DLD1 (cell line): ENCODE measurements at regions not wholly inside any gene's neighbourhood (a gene's known extent, or its start where the extent isn't known, plus 50 kb on each side); places are given as distances from the start of the nearest gene placed in this dataset.

Experiments
- in situ Hi-C: cut with HindIII; loops from 2 replicates; pipeline ENCODE4 v1.10.0; 2017; ENCODE audit warnings: low sequenced_read_pairs

DNA sequence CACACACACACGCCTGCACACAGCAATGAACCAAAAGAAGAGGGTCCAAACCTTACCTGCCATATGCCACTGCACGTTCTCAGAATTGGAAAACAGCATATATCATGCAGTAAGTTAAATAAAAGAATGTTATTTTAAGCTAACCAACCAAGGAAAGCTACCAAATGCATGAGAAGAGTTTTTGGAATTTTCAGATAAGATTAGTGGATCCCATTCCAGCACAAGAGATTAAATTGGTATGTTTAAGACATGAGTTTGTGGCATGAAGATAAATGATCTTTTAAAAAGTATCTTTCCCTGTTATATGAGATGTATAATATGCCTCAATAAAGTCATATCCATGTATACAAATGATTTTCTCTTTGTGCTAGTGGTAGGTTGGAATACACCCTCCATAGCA lies 811.4 kb downstream of the NR2F2 start:
- in situ Hi-C loops = no loop called here

DNA sequence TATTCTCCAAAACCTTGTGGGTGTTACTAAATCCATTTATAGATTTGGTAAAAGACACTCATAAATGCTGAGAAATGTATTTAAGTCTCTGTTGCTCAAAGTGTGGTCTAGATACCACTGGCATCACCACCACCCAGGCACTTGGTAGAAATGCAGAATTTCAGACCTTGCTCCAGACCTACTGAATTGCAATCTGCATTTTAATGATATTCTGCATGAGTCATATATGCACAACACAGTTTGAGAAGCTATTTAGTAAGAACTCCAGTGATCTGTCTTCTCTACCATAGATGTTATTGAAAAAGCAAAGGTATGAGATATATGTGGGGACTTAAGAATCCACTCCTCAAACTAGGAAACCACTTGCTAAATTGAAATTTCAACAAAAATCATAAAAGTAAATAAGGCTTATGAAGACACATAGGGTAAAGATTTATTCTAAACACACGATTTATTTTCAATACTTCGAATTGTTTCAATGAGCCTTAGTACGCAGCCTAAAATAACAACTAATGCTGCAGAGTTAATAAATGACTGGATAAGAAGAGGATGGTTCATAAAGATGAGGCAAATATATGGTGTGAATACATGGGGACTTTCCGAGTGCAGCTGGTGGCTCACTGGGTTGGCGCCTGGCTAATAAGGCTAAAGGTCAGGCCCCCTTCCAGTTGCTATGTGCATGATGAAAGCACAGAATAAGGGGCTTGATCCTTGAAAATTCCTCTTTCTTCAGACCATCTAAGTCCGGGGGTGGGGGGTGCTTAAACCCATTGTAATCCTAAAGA lies 813.3 kb downstream of the NR2F2 start:
- in situ Hi-C loops = no loop called here

DNA sequence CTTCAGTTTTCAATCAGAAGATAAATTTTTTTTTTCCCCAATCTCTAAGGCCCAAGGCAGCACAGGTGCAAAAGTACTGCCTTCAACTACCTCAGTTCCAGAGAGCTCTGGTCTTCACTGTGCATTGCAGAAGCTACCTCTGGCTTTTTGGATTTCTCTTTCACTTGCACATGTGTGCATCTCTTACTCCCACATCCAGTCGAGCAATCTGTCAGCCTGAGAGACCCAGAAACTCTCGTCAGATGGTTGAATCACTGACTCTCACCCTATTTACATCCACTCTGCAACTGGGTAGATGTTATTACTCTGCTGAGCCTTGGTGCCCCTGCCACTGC lies 813.8 kb downstream of the NR2F2 start:
- in situ Hi-C loops = no loop called here

DNA sequence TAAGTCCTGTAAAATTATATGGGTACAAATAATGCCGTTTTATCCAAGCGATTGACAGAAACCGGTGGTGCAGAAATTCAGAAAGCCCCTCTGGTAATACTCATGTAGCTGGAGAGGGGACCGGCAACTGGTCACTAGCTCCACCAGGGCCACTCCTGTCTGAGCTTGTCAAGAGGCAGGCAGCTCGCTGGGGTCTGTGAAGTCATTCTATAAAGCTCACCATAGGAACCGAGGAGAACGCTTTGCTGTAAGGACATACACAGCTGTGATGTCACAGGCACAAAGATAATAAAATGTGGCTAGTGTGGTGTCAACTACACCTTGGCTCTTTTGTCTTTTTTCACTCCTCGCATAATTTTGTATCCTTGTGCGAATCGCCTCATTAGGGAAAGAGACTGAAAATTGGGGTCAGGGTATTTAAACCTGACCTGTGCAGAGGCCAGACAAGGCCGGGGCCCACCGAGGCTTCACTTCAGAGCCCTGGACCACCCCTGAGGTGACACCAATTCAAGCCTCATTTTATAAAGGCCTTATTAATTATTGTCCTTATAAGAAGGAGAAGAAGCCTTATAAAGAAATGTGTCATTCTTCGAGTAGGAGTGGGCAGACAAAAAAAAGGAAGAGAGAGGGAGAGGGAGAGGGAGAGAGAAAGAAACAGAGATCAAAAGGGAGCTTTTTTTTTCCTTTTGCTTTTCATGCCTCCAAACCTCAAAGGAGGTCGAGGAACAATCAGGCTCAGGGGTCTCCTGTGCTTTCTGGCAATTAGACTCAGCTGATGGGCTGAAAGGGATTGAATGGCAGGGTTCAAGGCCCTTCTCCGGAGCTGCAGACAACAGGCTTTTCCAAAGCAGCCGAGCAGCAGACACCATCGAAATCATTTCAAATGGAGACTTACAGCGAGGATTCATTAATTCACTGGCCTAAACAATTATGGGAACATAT lies 813.3 kb upstream of the ARRDC4 start:
- in situ Hi-C loops = no loop called here

DNA sequence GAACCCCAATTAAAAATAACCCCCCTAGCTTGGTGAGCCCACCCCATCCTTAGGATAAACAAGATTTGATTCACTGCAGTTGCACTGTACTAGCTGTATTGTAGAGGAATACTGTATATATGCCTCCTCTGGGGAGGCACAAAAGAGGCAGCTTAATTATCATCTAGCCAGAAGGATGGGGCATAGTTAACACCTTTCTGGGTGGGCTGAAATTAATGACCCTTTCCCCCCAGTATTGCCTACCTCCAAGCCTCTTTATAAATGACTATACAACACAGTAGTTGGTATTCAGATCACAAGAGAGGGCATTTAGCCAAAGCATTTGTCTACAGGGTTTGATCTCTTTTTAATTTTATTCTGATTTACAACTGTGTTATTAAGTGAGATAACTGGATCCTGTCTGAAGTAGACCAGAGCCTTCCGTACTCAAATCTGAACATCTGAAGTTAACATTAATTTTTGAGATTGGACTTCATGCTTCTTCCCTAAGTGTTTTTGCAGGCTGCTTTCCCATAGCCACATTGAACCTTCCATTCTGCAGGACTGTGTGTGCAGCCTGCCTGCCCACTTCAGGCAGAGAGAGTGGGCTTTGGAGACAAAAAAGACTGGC lies 807.0 kb upstream of the ARRDC4 start:
- in situ Hi-C loops = no loop called here

DNA sequence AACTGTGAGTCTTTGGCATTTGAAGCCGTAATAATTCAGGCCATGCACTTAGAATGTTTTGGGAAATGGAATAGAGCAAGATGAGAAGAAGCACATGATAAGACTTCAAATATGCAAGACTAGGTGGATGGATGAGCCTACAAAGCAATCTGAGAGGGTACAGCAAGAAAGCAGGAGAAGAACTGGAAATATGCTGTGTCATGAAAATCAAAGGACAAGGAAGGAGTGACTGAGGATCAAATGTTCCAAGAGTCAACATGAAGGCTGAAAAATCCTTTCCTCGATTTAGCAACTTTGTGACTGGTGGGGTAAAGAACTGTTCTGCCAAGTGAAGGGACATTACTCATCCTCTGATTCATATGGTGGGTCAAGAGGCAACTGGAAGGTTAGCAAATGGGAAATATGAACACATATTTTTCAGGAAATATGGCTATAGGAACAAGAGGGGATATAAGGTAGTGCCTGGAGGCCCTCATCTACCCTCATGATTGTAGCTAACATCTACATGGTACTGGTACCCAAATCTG lies 803.7 kb upstream of the ARRDC4 start:
- in situ Hi-C loops = no loop called here

DNA sequence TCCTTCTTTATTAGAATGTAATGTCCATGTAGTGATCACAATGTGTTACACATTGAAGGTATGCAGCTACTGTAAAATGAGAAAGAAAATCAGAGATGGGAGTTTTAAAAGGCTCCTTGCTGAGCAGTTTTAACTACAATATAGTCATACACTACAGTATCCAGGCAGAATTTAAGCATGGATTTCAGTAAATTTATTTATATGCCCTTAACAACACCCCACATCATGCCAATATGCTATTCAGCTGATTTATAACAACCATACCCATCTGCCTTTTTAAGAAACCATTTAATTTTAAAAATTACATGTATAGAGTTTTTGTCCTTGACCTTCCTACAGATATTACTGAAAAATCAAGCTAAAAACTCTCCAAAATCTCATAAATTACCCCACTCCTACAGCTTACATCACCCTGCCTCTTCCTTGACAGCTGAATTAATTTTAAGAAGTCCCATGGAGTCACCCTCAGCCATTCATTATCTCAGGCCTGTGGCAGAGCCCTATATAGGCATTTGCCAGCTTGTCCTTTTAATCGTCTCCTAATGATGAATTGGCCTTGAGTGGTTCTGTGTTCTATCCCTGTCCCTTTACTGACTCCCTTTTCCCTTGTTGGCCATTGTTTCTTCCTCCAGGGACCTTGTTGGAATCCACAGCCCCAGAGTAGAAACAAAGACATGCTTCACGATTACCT lies 797.6 kb upstream of the ARRDC4 start:
- in situ Hi-C loops = no loop called here

DNA sequence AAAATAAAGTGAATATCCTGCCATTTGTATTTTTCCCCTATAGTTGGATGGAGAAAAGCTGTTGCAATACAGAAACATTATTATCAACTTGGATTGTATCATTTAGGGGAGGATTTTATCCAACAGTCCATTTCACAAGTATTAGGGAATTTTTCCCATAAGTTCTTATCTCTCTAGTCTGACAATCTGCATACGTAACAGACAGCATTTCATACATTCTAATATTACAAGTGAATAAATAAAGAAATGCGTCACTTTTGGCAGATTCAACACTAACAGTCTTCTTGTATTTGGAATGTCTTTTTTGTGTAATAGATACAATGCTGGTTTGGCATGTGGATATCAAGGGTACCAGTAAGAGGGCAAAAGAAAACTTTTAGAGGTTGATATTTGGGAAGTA lies 795.3 kb upstream of the ARRDC4 start:
- in situ Hi-C loops = no loop called here

DNA sequence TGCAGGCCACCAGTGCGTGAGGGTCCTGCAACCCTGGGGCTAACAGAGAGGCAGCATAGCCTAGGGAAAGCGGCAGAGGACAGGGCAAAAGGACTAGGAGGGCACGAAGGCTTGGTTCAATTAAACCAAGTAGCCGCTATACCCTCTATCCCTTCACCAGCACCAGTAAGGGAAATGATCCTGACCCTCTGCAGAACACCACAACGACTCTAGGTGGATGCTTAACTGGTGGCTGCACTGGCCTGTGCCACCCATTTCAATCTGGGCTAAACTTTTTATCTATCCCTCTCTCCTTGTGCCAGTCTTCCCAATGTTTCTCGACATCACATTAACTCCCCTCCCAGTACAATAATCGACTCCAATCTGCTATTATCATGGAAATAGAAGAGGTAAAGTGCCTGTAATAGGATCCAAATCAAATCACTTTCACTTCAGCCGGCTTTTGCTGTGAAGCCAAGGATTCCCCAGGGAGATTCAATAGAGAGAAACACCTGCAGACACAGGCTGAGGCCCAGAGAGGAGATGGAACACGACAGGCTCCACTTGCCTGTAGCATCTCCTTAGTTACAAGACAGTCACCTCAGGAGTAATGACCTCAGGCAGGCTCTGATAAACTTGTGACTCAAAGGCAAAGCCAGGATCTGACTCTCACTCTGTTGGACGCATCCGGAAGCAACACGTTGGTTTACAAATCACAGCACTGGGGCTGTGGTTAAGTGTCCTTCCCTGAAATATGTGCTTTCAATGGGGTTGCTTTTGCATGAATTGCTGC lies 791.6 kb upstream of the ARRDC4 start:
- in situ Hi-C loops = no loop called here

DNA sequence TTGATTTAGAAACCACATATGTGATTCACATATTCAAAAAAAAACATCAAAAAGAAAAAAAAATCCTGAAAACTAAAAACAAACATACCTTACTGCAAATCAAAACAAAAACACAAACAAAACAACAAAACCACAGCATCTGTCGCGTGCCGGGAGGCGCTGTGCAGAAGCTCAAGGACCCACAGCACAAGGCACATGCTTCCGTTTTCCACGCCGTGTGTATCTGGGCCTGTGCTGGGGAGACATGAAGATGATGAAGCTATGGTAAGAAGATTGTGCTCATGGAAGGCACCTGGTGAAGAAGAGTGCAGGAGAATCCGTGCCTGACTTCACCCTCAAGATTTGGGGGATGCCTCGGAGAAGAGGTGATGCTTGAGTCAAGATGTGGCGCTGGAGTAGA lies 788.9 kb upstream of the ARRDC4 start:
- in situ Hi-C loops = no loop called here

DNA sequence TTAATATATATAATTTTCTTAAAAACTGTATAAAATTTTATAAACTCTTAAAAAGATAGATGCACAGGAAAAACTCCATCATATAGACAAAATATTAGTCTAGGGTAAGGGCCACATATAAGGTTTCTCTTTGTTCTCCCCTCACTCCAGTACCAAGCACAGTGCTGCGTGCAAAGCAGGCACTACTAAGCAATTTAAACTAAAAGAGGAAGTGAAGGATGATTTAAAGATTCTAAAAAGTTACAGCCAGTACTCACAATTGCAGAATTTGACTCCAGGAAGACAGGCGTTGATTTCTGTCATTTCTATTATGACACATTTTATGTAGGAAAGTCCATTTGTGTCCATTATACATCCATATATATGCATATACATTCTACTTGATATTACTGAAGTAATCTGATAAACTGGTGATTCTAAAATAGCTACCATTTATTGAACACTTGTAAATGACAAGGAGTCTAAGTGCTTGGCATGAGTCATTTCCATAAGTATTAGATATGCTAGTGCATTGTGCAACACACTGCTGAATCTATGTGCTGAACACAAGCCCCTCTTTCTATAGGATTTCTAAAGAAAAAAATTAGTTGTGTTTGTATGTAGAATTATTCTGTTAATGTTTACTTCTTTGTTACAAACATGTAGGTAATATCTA lies 785.5 kb upstream of the ARRDC4 start:
- in situ Hi-C loops = no loop called here

DNA sequence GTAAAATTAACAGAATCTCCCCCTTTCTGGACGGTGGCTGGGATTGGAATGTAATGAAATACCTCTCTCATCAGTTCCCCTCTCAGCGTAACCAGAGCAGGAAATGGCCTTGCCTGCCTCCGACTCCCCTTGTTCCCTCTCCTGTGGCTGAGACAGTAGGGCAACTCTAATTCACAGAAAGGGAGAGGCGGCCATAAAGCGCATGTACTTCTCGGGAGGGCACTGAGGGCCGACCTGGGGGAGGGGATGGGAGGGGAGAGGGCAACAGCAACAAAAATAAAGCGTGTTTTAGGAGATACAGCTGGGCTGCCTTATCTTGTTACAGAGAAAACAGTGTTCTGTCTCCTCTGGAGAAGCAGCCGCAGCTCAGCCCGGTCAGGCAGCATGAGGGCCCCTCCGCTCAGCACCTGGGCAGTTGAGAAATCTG lies 783.3 kb upstream of the ARRDC4 start:
- in situ Hi-C loops = no loop called here

DNA sequence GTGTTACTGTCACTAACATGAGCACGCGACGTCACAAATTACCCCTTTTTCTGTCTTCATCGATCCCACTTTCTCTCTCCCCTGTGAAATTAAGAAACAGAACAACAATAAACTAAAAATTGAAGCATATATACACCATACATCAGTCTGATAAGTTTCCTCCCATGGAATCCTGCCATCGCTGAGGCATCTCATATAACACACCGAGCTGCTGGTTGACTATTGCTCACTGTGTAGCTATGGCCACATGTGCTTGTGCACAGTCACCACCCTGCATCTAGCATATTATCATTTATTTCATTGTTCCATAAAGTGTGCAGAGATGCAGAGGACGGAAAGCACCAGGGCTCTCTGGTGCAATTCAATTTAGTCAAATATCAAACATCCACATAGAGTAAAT lies 777.9 kb upstream of the ARRDC4 start:
- in situ Hi-C loops = no loop called here

DNA sequence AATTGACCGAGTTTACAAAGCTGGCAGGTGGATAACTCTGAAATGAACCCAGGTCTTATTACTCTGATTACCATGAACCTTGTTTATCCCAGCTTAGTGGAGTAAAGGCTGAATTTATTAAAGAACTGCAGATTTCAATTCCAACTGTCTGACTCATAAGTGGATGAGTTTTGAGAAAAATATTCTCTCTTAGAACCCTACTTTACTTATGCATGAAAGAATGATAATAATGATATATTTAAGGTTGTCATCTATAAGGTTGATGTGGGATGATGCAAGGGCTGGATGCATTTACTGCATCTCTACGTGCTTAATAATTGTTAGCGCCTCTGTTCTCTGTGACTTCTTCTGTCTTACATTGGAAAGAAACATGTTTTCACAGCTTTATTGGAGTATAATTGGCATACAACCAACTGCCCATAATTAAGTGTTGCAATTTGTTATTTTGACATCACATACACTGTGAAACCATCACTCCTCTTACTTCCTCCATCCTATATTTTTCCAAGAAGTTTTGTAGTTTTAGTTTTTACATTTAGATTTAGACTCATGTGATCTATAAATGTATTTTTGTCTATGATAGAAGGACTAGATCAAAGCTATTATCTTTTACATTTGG lies 771.2 kb upstream of the ARRDC4 start:
- in situ Hi-C loops = no loop called here

DNA sequence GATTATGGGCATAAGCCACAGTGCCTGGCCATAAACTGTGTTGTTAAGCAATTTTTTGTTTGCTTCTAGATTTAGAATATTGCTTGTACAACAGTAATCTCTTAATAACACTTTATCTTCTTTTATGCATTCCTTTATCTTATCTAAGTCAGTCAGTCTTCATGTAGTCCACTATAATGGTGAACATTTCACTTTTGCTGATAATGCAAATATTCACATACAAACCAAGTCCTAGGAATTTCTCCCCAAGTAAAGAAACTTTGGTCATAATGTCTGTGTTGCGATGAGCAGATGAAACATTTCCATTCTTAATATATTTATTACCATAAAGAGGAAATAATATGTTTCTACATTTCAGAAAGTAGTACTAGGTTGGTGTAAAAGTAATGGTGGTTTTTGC lies 765.8 kb upstream of the ARRDC4 start:
- in situ Hi-C loops = no loop called here

DNA sequence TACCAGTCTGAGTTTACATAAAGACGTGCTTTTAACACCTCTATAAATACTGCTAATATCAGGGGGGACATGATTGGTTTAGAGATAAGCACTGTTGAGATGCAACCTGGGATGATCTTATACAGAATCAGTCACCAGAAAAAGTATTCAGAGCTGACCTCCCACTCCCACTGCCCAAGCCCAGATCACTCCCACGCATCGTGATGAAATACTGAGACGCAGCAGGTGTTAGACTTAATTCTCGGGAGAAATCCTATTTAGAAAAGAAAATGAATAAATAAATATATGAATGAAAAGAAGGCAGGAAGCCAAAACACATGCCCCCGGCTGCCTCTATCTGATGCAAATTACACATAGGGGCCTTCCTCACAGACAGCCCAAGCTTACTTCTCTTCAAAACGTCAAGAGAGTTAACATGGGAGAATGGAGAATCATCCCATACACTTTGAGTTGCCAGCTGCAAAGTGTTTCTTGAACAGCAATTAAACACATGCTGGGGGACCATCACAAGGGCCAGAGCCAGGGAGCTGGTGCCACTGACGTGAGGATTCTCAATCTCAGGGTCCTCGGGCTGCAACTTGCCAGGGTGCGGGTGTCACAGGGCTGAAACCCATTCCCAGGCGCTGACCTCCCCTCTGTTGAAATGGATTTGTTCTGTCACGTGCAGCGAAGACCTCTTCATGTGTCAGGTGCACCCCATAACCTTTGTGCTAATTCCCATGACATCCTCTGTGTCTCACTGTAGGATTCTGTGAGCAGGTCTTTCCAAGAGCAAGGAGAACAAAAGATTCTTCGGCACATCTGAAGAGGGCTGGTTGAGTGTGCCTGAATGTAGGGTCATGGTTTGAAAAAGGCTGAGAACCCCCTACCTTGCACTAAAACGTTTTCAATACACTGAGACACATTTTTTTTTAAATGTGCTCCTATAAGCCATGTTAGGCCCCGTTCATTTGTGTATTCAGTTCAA lies 764.2 kb upstream of the ARRDC4 start:
- in situ Hi-C loops = no loop called here

DNA sequence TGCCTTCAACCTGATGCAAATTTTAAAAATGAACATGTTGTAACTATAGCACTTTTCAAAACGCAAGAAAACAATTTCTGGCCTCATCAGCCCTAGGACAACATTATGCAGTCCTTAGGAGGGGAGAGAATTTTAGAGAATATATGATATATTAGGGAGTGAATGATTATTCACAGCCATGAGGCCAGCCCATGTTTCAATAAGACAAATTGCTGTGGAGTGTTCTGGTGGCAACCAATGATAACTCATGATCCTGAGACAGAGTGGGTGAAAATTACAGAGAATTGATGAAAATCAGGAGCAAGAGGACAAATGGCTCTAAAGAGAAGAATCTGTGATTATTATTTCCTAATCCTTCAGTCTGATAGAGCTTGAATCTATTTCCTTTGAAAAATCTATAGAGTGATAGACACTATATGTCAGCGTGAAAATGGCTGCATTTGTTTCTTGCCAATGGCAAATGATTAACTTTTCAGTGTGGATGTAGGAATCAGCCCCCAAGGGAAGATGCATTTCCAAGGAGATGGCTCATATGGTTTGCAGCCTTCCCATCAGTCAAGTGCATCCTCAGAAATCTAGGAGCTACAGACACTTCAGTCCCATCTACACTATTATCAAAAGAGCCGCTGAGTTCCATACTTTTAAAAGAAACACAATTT lies 761.0 kb upstream of the ARRDC4 start:
- in situ Hi-C loops = no loop called here

DNA sequence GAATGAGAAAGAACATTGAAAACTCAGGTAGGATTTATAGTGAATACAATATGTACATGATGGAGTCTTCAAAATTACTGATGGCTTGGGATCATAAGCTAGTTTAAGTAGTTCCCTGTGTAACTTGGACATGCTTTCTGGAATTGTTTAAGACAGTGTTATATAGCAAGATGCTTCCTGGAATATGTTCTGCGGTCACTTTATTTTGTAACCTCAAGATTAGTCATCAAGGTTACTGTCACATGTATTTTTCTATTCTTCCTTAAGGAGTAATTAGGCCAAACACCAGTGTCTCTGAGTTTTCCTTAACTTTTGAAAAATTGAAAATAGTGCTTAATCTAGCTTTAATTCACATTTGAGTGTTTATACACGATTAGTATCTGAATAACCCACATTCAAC lies 760.3 kb upstream of the ARRDC4 start:
- in situ Hi-C loops = no loop called here
